Activated CD4-positive, alpha-beta memory T cell treated with anti-CD3 and anti-CD28 coated beads for 36 hours (primary cell): ENCODE measurements at regions not wholly inside any gene's neighbourhood (a gene's known extent, or its start where the extent isn't known, plus 50 kb on each side); places are given as distances from the start of the nearest gene placed in this dataset.
A peak's percentile ranks its signal among the peaks of the same experiment; 100 is the strongest.

ENCODE experiments used
- CTCF ChIA-PET: fragments of 350-600 bp; sonication (Branson Sonifier 250); formaldehyde crosslinking; loops from one replicate; lab custom pipeline; 2021; ENCODE audit warnings: antibody characterized with exemption, inconsistent platforms; lab: Charles Lee
- POLR2A ChIA-PET: fragments of 350-600 bp; sonication (Branson Sonifier 250); formaldehyde crosslinking; loops from one replicate; lab custom pipeline; 2021; ENCODE audit warnings: antibody characterized with exemption; lab: Charles Lee
- DNase-seq: peaks from one replicate; pipeline ENCODE4 v3.0.0-alpha.2; 2020
- H3K27ac Mint-ChIP-seq: one replicate; pipeline ENCODE4 v1.8.0; 2021; ENCODE audit warnings: mixed read lengths
- H3K27me3 Mint-ChIP-seq: one replicate; pipeline ENCODE4 v1.8.0; 2021; ENCODE audit warnings: mixed read lengths
- H3K36me3 Mint-ChIP-seq: one replicate; pipeline ENCODE4 v1.8.0; 2021; ENCODE audit warnings: mixed read lengths
- H3K4me1 Mint-ChIP-seq: one replicate; pipeline ENCODE4 v1.8.0; 2021; ENCODE audit warnings: low read depth, mixed read lengths
- H3K4me3 Mint-ChIP-seq: one replicate; pipeline ENCODE4 v1.8.0; 2021; ENCODE audit warnings: mild to moderate bottlenecking, mixed read lengths
- H3K9me3 Mint-ChIP-seq: one replicate; pipeline ENCODE4 v1.8.0; 2021; ENCODE audit warnings: mixed read lengths
- intact Hi-C: fragments of 100-400 bp; cut with micrococcal nuclease; formaldehyde crosslinking; loops from one replicate; pipeline ENCODE4 v1.15.1; 2023

DNA sequence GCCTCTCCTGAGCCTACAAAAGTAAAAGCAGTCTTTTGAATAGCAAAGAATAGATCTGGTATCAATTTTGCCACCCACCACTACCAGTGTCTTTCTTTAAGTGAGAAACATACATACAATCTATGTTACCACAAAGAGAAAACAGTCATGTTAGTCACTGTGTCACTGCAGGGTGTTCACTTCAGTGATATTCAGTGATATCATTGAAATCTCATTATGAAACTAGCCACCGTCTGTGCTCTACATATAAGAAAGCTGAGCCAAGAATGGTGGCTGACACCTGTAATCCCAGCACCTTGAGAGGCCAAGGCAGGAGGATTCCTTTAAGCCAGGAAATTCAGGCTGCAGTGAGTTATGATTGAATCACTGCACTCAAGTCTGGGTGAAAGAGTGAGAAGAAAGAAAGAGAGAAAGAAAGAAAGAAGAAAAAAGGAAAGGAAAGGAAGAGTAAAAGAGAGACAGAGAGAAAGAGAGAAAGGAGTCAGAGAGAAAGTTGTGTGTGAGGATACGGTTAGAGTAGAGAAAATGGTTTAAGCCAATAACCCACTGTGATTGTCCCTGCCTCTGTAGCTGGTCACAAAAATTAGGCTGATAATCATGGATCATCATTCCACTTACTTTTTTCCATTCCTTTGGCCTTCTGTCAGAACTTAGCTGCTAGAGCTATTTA, 847.1 kb downstream of the FAM181B start:
- Mint-ChIP-seq H3K4me3 (no peak overlapping the region), H3K9me3 (peaks cover 9% of the 10 kb centered on the region), H3K4me1 (peaks cover 9% of the 10 kb centered on the region), H3K27ac (no peak overlapping the region), H3K27me3 (no peaks in the 10 kb centered on the region), H3K36me3 (peaks cover 2% of the 10 kb centered on the region)
- CTCF ChIA-PET, result no interaction called here
- POLR2A ChIA-PET, result interaction anchor here (0.7 kb wide), 1 partner anchor 20 kb away, joined by 3 read pairs; no protein-coding TSS in a partner anchor
- intact Hi-C loops, result loop anchor here (1.0 kb wide), 2 partner anchors 16 to 99 kb away; no protein-coding TSS in a partner anchor
- DNase-seq, result peak; percentile 10

- POLR2A ChIA-PET, result interaction anchor here (0.5 kb wide), 1 partner anchor 8 kb away, joined by 3 read pairs; no protein-coding TSS in a partner anchor
- Mint-ChIP-seq H3K27ac (no peak overlapping the region), H3K4me1 (peaks cover 35% of the 10 kb centered on the region), H3K27me3 (peaks cover under 1% of the 10 kb centered on the region), H3K4me3 (no peak overlapping the region), H3K36me3 (peaks cover 3% of the 10 kb centered on the region), H3K9me3 (no peaks in the 10 kb centered on the region)
- intact Hi-C loops, result no loop called here
- peak; percentile 16 for DNase-seq
- CTCF ChIA-PET, result no interaction called here
Measured at GRCh38 chr11:81874635-81875034, 859.0 kb downstream of the FAM181B start.

GRCh38 chr11:81870815-81871214, 862.8 kb downstream of the FAM181B start:
- ChIA-PET POLR2A (no interaction called here), CTCF (interaction anchor here (0.7 to 1.6 kb wide), 2 partner anchors 84 to 227 kb away, joined by 3 to 4 read pairs; no protein-coding TSS in a partner anchor)
- intact Hi-C loops, result loop anchor here (1.0 to 2.0 kb wide), 2 partner anchors 15 to 92 kb away; no protein-coding TSS in a partner anchor
- Mint-ChIP-seq H3K9me3 (peaks cover 5% of the 10 kb centered on the region), H3K4me1 (peaks cover 51% of the 10 kb centered on the region), H3K4me3 (no peak overlapping the region), H3K27ac (peak overlapping the region; percentile 26), H3K27me3 (peaks cover 5% of the 10 kb centered on the region), H3K36me3 (peaks cover 6% of the 10 kb centered on the region)
- no peak for DNase-seq

DNA sequence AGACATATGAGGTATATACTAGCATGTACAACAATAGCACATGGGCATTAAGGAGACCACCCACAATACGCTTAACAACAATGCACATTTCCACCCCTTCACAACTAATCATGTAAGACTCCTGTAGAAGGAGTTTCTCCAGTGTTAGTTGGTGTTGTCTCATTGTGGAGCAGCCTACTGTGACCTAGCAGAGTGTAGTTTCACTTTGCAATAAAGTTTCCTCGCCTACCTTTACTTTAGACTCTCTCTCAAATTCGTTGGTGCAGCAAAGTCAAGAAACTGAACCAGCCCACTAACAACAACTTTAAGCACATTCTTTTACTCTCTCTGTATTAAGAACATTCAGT, 863.6 kb downstream of the FAM181B start:
- ChIA-PET POLR2A (no interaction called here), CTCF (no interaction called here)
- intact Hi-C loops, result loop anchor here (1.0 to 2.0 kb wide), 2 partner anchors 16 to 93 kb away; no protein-coding TSS in a partner anchor
- peaks cover 46% of the 10 kb centered on the region for H3K4me1 Mint-ChIP-seq
- peak overlapping the region; percentile 68 for H3K4me3 Mint-ChIP-seq
- H3K27ac Mint-ChIP-seq, result peak overlapping the region; percentile 79
- H3K36me3 Mint-ChIP-seq, result peaks cover 6% of the 10 kb centered on the region
- peaks cover 5% of the 10 kb centered on the region for H3K27me3 Mint-ChIP-seq
- peaks cover 5% of the 10 kb centered on the region for H3K9me3 Mint-ChIP-seq
- no peak for DNase-seq

GRCh38 chr11:81869351-81870065, 864.2 kb downstream of the FAM181B start:
- intact Hi-C loops, result loop anchor here (1.0 to 2.0 kb wide), 6 partner anchors 17 to 1417 kb away; partner anchors contain the start of gene CCDC90B
- ChIA-PET CTCF (no interaction called here), POLR2A (no interaction called here)
- Mint-ChIP-seq H3K4me3 (peak overlapping the region; percentile 68), H3K27me3 (peaks cover 5% of the 10 kb centered on the region), H3K9me3 (peaks cover 5% of the 10 kb centered on the region), H3K4me1 (peaks cover 41% of the 10 kb centered on the region), H3K27ac (peak overlapping the region; percentile 79), H3K36me3 (peaks cover 6% of the 10 kb centered on the region)
- DNase-seq, result peak; percentile 93

- H3K4me3 Mint-ChIP-seq, result no peak overlapping the region
- peaks cover 5% of the 10 kb centered on the region for H3K27me3 Mint-ChIP-seq
- no peak overlapping the region for H3K27ac Mint-ChIP-seq
- ChIA-PET CTCF (no interaction called here), POLR2A (no interaction called here)
- DNase-seq, result no peak
- peaks cover 6% of the 10 kb centered on the region for H3K36me3 Mint-ChIP-seq
- intact Hi-C loops, result no loop called here
- H3K9me3 Mint-ChIP-seq, result peaks cover 5% of the 10 kb centered on the region
- peaks cover 34% of the 10 kb centered on the region for H3K4me1 Mint-ChIP-seq
Measured at GRCh38 chr11:81866896-81867295, 866.8 kb downstream of the FAM181B start.

- Mint-ChIP-seq H3K36me3 (no peaks in the 10 kb centered on the region), H3K9me3 (no peaks in the 10 kb centered on the region), H3K27ac (no peak overlapping the region), H3K4me3 (no peak overlapping the region), H3K27me3 (no peaks in the 10 kb centered on the region), H3K4me1 (no peaks in the 10 kb centered on the region)
- ChIA-PET CTCF (no interaction called here), POLR2A (no interaction called here)
- no peak for DNase-seq
- intact Hi-C loops, result no loop called here
Measured at GRCh38 chr11:81857386-81857785, 876.3 kb downstream of the FAM181B start.

GRCh38 chr11:81853791-81854190, 879.9 kb downstream of the FAM181B start:
- POLR2A ChIA-PET, result no interaction called here
- H3K27ac Mint-ChIP-seq, result no peak overlapping the region
- H3K27me3 Mint-ChIP-seq, result no peaks in the 10 kb centered on the region

GRCh38 chr11:81852896-81853295, 880.8 kb downstream of the FAM181B start:
- intact Hi-C loops, result no loop called here
- POLR2A ChIA-PET, result no interaction called here
- H3K27ac Mint-ChIP-seq, result no peak overlapping the region
- H3K9me3 Mint-ChIP-seq, result no peaks in the 10 kb centered on the region
- H3K4me1 Mint-ChIP-seq, result peaks cover 3% of the 10 kb centered on the region
- H3K27me3 Mint-ChIP-seq, result no peaks in the 10 kb centered on the region
- DNase-seq, result no peak
- CTCF ChIA-PET, result interaction anchor here (0.7 kb wide), 1 partner anchor 195 kb away, joined by 3 read pairs; no protein-coding TSS in a partner anchor
- no peak overlapping the region for H3K4me3 Mint-ChIP-seq
- H3K36me3 Mint-ChIP-seq, result no peaks in the 10 kb centered on the region

More at GRCh38 chr11:81853791-81854190, 879.9 kb downstream of the FAM181B start:
- no peaks in the 10 kb centered on the region for H3K9me3 Mint-ChIP-seq
- intact Hi-C loops, result no loop called here
- DNase-seq, result no peak
- no peak overlapping the region for H3K4me3 Mint-ChIP-seq
- H3K4me1 Mint-ChIP-seq, result peaks cover 3% of the 10 kb centered on the region
- no peaks in the 10 kb centered on the region for H3K36me3 Mint-ChIP-seq
- CTCF ChIA-PET, result interaction anchor here (0.7 kb wide), 1 partner anchor 195 kb away, joined by 3 read pairs; no protein-coding TSS in a partner anchor

- H3K27me3 Mint-ChIP-seq, result no peaks in the 10 kb centered on the region
- no peak overlapping the region for H3K4me3 Mint-ChIP-seq
- no peaks in the 10 kb centered on the region for H3K4me1 Mint-ChIP-seq
- no peak overlapping the region for H3K27ac Mint-ChIP-seq
- H3K36me3 Mint-ChIP-seq, result no peaks in the 10 kb centered on the region
- intact Hi-C loops, result no loop called here
- ChIA-PET CTCF (no interaction called here), POLR2A (no interaction called here)
- H3K9me3 Mint-ChIP-seq, result no peaks in the 10 kb centered on the region
- DNase-seq, result no peak
Measured at GRCh38 chr11:81840380-81840779, 893.3 kb downstream of the FAM181B start.

DNA sequence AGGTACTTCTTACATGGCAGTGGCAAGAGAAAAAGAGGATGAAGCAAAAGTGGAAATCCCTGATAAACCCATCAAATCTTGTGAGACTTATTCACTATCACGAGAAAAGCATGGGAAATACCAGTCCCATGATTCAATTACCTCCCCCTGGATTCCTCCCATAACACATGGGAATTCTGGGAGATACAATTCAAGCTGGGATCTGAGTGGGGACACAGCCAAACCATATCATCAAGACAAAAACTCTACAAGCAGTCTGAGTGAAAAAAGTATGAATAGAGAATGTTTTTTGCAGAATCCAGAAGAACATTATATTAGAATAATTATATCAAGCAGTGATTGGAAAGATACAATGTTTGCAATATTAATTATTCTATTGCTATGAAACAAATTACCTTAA, 893.7 kb downstream of the FAM181B start:
- DNase-seq, result no peak
- no peaks in the 10 kb centered on the region for H3K36me3 Mint-ChIP-seq
- no peak overlapping the region for H3K27ac Mint-ChIP-seq
- H3K4me1 Mint-ChIP-seq, result no peaks in the 10 kb centered on the region
- H3K9me3 Mint-ChIP-seq, result no peaks in the 10 kb centered on the region
- CTCF ChIA-PET, result no interaction called here
- intact Hi-C loops, result no loop called here
- H3K27me3 Mint-ChIP-seq, result no peaks in the 10 kb centered on the region
- H3K4me3 Mint-ChIP-seq, result no peak overlapping the region
- POLR2A ChIA-PET, result no interaction called here

DNA sequence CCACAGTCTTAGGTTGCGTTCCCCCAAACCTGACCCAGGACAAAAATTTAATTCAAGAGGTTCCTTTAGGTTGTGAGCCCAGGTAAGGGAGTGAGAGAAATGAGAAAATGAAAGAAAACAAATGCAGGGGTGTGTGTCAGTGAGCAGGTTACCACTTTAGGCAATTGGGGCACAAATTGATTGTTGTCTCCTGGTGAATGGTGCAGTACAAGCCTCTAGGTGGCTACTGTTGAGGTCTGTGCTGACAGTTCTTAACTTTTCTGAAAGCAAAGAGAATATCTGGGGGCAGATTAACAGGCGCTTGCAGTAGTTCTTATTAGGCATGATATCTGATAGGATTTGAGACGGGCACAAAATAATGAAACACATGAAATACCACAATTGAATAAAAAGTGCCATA, 894.6 kb downstream of the FAM181B start:
- intact Hi-C loops, result no loop called here
- POLR2A ChIA-PET, result no interaction called here
- H3K9me3 Mint-ChIP-seq, result peaks cover 6% of the 10 kb centered on the region
- CTCF ChIA-PET, result no interaction called here
- no peaks in the 10 kb centered on the region for H3K27me3 Mint-ChIP-seq
- H3K36me3 Mint-ChIP-seq, result no peaks in the 10 kb centered on the region
- no peak overlapping the region for H3K27ac Mint-ChIP-seq
- DNase-seq, result no peak
- H3K4me3 Mint-ChIP-seq, result no peak overlapping the region
- H3K4me1 Mint-ChIP-seq, result no peaks in the 10 kb centered on the region
